Neuron (in vitro differentiated cells): ENCODE measurements at regions not wholly inside any gene's neighbourhood (a gene's known extent, or its start where the extent isn't known, plus 50 kb on each side); places are given as distances from the start of the nearest gene placed in this dataset.

Source experiments
- H2AFZ ChIP-seq: one replicate; pipeline ENCODE4 v1.6.1; 2013; ENCODE audit warnings: low read depth, mild to moderate bottlenecking, inconsistent platforms, low read length, moderate library complexity
- H3K27me3 ChIP-seq: one replicate; pipeline ENCODE4 v1.6.1; 2013; ENCODE audit warnings: low read length; ENCODE audit not compliant: insufficient read depth
- H3K36me3 ChIP-seq: one replicate; pipeline ENCODE4 v1.6.1; 2013; ENCODE audit warnings: low read length; ENCODE audit not compliant: insufficient read depth
- H3K4me1 ChIP-seq: one replicate; pipeline ENCODE4 v1.6.1; 2013; ENCODE audit warnings: low read length; ENCODE audit not compliant: insufficient read depth
- H3K4me3 ChIP-seq: 2 replicates; pipeline ENCODE4 v1.5.1; 2013; ENCODE audit warnings: mild to moderate bottlenecking, low read length, moderate library complexity
- H3K9me3 ChIP-seq: one replicate; pipeline ENCODE4 v1.6.1; 2013; ENCODE audit warnings: low read length

DNA sequence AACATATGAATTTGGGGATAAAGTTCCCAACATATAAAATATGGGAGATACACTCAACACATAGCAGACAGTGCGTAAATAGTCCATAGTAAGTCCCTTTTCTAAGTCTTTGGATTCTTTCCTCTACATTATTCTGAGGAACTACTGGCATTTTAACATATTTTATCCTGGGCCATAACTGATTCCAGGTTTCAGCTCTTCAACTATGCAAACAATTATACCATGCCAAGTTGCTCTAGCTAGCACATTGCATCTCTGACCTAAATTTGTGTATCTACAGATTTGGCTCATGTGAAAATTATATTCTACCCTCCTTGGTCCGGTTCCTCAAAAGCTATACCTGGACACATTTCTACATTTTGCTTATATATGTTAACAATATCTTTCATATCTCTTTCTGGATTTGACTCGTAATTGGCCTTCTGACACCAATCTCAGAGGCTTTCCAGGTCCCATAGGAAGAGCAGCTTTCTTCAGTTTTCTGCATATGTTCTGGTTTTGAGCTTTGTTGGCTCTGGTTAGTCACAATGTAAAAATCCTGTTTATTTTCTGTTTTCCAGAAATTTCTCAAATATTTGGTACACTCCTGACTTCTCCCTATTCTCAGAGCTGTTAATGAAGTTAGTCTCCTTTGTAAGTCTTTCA, 305.4 kb downstream of the BMP4 start:
- no peak overlapping the region for H2AFZ ChIP-seq
- no peaks in the 10 kb centered on the region for H3K27me3 ChIP-seq
- no peak overlapping the region for H3K4me3 ChIP-seq
- H3K9me3 ChIP-seq: no peaks in the 10 kb centered on the region
- peaks cover 10% of the 10 kb centered on the region for H3K4me1 ChIP-seq
- no peaks in the 10 kb centered on the region for H3K36me3 ChIP-seq

DNA sequence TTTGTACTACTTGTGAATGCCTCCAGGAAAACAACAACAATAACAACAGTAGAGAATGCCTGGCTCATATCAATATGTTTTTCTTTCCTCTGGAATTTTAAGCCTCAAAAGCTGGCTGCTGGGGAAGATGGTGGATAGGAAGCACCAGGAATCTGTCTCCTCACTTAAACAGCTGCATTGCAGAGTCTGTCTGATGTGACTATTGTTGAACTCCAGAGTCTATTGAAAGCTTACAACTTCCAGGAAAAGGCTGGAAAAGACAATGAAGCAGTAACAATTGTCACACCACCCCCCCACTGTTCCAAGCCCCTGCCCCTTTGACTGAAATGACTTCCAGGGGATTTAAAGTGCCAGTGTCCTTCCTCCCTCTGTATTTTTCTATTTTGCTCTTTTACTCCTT, 309.7 kb downstream of the BMP4 start:
- Histone ChIP-seq H3K36me3 (no peaks in the 10 kb centered on the region), H3K27me3 (no peaks in the 10 kb centered on the region), H3K4me1 (peaks cover 14% of the 10 kb centered on the region), H2AFZ (peak overlapping the region; percentile 65), H3K4me3 (no peak overlapping the region), H3K9me3 (no peaks in the 10 kb centered on the region)

DNA sequence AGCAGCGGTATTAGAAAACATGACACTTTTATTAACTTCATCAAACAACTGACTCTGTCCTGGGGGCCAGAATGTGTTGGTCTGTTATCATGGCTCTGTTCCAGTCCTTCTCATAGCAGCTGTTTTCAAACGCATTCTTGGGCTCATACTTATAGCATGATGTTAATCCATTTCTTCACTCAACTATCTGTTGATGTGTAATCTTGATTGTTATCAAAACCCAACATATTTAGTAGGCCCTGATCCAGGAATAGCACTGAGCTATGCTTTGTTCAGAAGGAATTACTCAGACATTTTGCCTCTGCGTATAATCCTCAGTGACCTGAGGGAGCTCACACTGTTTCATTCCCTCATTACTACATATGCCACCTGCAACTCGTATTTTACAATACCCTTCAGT, 315.9 kb downstream of the BMP4 start:
- Histone ChIP-seq H3K36me3 (no peaks in the 10 kb centered on the region), H3K9me3 (no peaks in the 10 kb centered on the region), H2AFZ (no peak overlapping the region), H3K4me1 (no peaks in the 10 kb centered on the region), H3K4me3 (no peak overlapping the region), H3K27me3 (no peaks in the 10 kb centered on the region)

DNA sequence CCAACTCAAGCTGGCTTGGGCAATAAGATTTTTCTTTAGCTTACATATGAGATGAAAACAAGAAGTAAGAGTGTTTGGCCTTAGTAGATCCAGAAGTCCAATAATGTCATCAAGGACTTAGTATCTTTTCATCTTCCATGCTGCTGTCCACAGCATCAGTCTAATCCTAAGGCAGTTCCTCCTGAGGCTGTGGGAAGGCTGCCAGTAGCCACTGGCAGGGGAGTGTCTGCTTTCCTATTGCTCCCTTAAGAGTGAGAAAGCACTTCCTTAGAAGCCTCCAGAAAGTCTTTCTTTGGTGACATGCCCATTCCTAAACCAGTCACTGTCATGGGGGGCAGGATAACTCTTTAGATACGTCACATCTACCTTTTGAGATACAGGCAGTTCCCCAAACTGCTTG, 317.7 kb downstream of the BMP4 start:
- no peaks in the 10 kb centered on the region for H3K9me3 ChIP-seq
- H3K27me3 ChIP-seq: no peaks in the 10 kb centered on the region
- H3K4me1 ChIP-seq: no peaks in the 10 kb centered on the region

DNA sequence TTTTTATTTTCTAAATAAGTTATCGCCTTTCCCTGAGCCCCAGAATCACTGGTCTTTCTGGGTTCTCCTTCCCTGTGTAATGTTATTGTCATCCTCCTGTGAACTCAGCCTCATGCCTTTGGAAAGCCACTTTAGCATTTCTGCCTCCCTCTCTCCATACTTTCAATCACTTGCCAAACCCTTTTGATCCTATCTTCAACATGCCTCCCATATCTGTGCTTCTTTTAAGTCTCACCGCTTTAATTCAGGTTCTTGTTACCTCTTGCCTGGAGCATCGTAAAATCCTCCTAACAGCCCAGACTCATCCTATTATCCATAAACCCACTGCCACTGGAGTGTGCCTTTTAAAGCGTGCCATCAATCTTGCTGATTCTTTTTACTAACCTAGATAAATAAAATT, 321.8 kb downstream of the BMP4 start:
- Histone ChIP-seq H3K27me3 (no peaks in the 10 kb centered on the region), H2AFZ (no peak overlapping the region), H3K4me1 (no peaks in the 10 kb centered on the region), H3K4me3 (no peak overlapping the region), H3K36me3 (no peaks in the 10 kb centered on the region), H3K9me3 (no peaks in the 10 kb centered on the region)

More for the DNA sequence above, 317.7 kb downstream of the BMP4 start:
- H2AFZ ChIP-seq: no peak overlapping the region
- no peaks in the 10 kb centered on the region for H3K36me3 ChIP-seq
- no peak overlapping the region for H3K4me3 ChIP-seq

DNA sequence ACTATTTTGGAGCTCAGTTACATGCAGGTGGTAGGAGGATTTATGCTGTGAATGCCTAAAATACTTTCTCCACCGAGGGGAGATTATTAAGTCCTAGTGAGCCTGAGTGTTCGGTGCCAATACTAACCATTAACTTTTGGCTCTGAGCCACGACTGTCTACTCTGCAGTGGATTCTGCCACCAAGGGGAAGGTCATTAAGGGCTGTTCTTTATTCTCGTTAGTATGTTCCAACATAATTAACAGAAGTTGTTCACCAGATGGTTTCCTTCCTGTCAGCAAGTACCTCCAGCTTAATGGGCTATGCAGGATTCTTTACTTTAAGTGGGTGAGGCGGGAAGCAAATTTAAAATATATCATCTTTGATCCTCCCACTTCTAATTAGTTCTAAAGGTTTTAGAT, 326.3 kb downstream of the BMP4 start:
- Histone ChIP-seq H3K4me3 (no peak overlapping the region), H3K9me3 (no peaks in the 10 kb centered on the region), H3K4me1 (no peaks in the 10 kb centered on the region), H3K36me3 (no peaks in the 10 kb centered on the region), H3K27me3 (no peaks in the 10 kb centered on the region), H2AFZ (no peak overlapping the region)

DNA sequence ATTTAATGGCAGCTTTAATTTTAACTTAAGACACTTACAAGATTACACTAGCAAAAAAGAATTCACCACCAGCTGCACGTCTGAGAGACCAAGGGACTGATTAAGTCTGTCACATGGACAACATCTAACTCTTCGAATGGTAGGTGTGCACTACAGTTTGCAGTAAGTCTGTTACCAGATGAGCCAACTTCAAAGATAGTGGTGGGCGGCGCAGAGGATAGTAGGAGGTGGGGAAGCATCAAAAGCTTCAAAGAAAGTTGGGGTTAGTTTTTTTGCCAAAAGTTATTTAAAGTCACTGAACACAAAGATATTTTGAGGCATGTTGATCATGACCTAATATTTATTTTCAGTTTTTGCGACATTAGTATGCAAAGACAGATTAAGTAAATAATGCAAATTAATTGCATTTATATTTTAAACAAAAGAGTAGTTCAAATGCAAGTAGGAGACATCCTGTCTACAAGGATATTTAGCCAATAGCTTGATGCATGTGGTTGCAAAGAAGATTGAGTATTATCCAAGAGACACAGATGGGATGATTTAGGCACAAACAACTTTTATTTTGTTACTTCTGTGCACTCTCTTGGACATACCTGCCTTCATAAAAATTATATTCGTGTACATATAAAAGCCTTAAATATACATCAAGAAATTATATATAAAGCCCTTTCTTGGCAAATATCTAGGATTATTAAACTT, 327.7 kb downstream of the BMP4 start:
- H3K36me3 ChIP-seq: no peaks in the 10 kb centered on the region
- H2AFZ ChIP-seq: no peak overlapping the region
- no peaks in the 10 kb centered on the region for H3K4me1 ChIP-seq
- no peak overlapping the region for H3K4me3 ChIP-seq
- no peaks in the 10 kb centered on the region for H3K27me3 ChIP-seq
- no peaks in the 10 kb centered on the region for H3K9me3 ChIP-seq

DNA sequence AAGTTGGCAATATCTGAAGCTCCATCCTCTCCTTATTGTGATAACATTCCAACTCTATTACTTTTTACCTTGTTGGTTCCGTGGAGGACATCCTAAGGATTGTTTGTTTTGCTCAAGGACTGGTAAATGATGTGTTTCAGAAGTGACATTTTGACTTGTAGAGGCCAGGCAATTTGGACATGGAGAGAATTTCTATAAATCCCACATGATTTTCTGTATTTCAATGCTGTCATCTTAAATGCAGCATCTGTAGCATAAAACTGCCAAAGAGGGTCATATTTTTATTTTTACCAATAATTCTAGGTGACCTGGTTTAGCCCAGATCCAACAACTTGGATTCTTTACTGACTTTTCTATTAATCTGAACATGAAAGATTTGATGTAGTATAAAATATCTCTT, 328.4 kb downstream of the BMP4 start:
- H3K9me3 ChIP-seq: no peaks in the 10 kb centered on the region
- no peak overlapping the region for H2AFZ ChIP-seq
- no peaks in the 10 kb centered on the region for H3K36me3 ChIP-seq
- no peaks in the 10 kb centered on the region for H3K27me3 ChIP-seq
- H3K4me3 ChIP-seq: no peak overlapping the region
- no peaks in the 10 kb centered on the region for H3K4me1 ChIP-seq

DNA sequence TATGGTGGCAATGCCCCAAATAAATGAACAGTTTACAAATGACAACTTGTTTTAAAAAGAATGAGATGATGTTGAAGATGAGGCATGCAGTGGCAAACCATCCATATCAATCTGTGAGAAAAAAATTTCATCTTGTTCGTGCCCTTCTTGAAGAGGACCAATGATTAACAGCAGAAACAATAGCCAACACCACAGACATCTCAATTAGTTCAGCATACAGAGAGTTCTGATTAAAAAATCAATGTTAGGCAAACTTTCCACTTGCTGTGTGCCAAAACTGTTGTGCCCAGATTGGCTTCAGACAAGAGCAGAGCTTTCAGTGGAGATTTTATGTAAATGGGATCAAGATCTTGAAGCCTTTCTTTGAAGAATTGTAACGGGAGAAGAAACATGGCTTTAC, 329.9 kb downstream of the BMP4 start:
- H3K4me3 ChIP-seq: no peak overlapping the region
- no peaks in the 10 kb centered on the region for H3K36me3 ChIP-seq
- no peaks in the 10 kb centered on the region for H3K9me3 ChIP-seq
- no peak overlapping the region for H2AFZ ChIP-seq
- no peaks in the 10 kb centered on the region for H3K4me1 ChIP-seq
- no peaks in the 10 kb centered on the region for H3K27me3 ChIP-seq

DNA sequence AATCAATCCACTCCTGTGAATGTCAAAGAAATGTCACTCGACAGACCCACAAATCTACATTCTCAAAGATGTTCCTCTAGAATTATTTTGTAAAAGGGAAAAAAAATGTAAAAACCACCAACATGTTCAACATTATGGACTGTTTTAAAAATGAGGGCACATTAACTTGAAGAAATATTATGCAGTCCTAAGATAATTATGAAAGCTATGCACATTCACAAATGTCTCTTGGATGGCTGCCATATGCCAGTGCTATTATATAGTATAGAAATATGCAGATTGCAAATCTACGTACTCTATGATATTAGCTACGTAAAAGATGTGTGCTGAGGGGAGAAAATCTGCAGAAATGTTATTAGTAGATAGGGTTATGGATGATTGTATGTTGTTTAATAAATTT, 334.2 kb downstream of the BMP4 start:
- Histone ChIP-seq H3K27me3 (no peaks in the 10 kb centered on the region), H3K36me3 (no peaks in the 10 kb centered on the region), H2AFZ (no peak overlapping the region), H3K4me3 (no peak overlapping the region), H3K9me3 (no peaks in the 10 kb centered on the region), H3K4me1 (no peaks in the 10 kb centered on the region)

DNA sequence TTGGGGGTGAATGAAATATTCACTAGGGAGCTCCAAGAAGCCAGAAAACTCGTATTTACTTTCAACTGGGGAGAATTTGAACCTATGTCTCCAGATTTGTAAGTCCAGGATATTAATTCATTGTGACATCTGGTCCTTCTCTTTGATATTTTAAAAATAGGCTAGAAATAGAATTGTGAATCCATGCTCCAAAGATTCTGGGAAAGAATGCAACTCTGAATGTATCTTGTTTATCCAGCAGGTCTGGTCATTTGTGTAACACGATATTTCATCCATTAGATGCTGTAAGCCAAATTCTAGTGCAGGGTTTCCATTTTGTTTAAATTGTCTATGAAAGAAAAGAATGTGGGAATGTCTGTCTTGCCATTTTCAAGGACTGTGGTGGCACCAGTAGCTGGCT, 334.7 kb downstream of the BMP4 start:
- no peaks in the 10 kb centered on the region for H3K36me3 ChIP-seq

DNA sequence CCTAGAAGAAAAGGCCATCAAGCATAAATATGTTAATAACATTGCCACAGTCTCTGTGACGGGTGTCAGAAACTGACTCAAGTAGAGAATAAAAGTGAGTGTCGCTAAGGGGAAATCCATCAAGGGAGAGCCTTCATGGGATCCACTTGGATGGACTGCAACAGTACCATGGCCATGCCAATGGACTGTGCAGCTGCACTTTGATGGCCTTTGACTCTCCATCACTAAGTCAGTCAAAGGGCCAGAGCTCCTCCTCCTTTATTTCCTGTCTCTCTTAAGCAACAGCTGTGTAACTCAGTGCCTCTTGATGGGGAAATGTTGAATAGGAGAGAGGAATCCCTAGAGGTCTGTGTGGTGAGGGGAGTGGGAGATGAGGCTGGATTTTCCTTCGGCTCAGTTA, 335.2 kb downstream of the BMP4 start:
- no peaks in the 10 kb centered on the region for H3K27me3 ChIP-seq
- H3K9me3 ChIP-seq: no peaks in the 10 kb centered on the region
- H2AFZ ChIP-seq: no peak overlapping the region
- H3K36me3 ChIP-seq: no peaks in the 10 kb centered on the region
- no peak overlapping the region for H3K4me3 ChIP-seq
- H3K4me1 ChIP-seq: no peaks in the 10 kb centered on the region

More for the DNA sequence above, 334.7 kb downstream of the BMP4 start:
- no peaks in the 10 kb centered on the region for H3K27me3 ChIP-seq
- no peak overlapping the region for H3K4me3 ChIP-seq
- H2AFZ ChIP-seq: no peak overlapping the region
- H3K4me1 ChIP-seq: no peaks in the 10 kb centered on the region
- no peaks in the 10 kb centered on the region for H3K9me3 ChIP-seq

DNA sequence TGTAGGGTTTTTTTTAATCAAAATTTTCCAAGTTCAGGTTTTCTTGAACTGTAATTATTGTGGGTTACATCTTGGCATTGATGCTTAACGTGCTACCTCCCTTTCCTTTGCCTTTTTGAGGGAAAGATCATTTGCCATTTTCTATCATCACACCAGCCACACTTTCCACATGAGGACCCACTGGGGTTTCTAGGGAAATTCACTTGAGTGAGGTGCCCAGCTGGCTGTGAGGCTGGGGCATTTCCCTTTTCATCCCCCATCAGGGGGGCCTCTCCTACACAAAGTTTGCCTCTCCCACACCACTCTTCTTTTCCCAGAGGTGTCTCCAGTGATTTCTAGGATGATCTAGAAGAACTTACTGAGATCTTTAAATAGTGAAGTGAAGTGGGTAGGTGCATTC, 335.7 kb downstream of the BMP4 start:
- Histone ChIP-seq H3K4me3 (no peak overlapping the region), H3K27me3 (no peaks in the 10 kb centered on the region), H2AFZ (no peak overlapping the region), H3K4me1 (no peaks in the 10 kb centered on the region), H3K36me3 (no peaks in the 10 kb centered on the region), H3K9me3 (no peaks in the 10 kb centered on the region)

DNA sequence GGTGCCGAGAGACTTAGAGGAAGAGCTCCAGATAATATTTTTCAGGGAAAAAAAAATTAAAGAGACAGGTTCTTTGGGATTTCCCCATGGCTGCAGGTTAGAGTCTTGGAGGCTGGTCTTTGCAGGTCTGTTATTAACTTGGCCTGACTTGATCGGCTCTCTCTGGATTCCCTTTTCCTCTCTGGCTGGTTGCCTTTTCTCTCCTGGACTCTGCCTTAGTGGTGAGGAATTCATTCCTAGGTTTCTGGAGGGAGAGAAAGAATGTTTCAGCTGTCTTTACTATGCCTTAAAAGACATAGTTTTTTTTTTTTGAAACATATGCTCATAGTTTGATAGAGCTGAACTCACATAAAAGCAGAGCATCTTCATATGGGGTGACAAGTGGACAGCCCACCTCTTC, 336.3 kb downstream of the BMP4 start:
- no peaks in the 10 kb centered on the region for H3K9me3 ChIP-seq
- H3K36me3 ChIP-seq: no peaks in the 10 kb centered on the region
- no peak overlapping the region for H2AFZ ChIP-seq
- no peaks in the 10 kb centered on the region for H3K27me3 ChIP-seq
- no peaks in the 10 kb centered on the region for H3K4me1 ChIP-seq
- no peak overlapping the region for H3K4me3 ChIP-seq
